ENCODE measurements at regions not wholly inside any gene's neighbourhood (a gene's known extent, or its start where the extent isn't known, plus 50 kb on each side); places are given as distances from the start of the nearest gene placed in this dataset.

DNA sequence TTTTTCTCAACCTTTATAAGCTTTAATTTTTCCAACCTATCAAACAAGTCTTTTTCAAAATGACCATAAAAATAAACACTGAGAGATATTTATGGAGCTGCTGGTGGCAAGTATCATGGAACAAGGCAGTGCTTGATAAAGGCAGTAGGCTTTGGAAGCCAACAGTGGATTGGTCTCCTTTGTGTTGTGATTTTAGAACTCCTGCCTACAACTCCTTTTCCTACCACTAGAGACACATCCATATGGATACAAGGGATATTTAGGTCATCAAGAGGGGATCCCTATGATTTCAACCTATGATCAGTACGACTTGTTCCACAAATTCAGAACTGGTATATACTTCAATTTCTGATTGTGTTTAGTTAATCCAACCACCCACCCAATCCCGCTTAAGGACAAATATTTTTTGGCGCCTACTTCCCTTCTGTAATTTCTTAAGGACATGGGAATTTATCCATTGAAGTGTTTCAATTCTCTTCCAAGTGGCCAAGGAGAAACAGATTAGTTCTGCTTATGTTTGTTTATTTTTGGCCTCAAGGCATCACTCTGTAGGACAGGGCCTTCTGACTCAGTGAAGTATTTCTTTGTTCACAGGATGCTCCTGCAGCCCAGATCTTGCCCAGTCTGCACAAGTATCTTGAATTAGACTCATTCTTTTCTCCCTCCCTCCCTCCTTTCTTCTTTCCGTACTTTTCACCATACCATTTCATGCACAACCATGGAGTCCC is 2119.6 kb upstream of the PIK3C3 start (continued):
- TF ChIP-seq, protein P1, sequence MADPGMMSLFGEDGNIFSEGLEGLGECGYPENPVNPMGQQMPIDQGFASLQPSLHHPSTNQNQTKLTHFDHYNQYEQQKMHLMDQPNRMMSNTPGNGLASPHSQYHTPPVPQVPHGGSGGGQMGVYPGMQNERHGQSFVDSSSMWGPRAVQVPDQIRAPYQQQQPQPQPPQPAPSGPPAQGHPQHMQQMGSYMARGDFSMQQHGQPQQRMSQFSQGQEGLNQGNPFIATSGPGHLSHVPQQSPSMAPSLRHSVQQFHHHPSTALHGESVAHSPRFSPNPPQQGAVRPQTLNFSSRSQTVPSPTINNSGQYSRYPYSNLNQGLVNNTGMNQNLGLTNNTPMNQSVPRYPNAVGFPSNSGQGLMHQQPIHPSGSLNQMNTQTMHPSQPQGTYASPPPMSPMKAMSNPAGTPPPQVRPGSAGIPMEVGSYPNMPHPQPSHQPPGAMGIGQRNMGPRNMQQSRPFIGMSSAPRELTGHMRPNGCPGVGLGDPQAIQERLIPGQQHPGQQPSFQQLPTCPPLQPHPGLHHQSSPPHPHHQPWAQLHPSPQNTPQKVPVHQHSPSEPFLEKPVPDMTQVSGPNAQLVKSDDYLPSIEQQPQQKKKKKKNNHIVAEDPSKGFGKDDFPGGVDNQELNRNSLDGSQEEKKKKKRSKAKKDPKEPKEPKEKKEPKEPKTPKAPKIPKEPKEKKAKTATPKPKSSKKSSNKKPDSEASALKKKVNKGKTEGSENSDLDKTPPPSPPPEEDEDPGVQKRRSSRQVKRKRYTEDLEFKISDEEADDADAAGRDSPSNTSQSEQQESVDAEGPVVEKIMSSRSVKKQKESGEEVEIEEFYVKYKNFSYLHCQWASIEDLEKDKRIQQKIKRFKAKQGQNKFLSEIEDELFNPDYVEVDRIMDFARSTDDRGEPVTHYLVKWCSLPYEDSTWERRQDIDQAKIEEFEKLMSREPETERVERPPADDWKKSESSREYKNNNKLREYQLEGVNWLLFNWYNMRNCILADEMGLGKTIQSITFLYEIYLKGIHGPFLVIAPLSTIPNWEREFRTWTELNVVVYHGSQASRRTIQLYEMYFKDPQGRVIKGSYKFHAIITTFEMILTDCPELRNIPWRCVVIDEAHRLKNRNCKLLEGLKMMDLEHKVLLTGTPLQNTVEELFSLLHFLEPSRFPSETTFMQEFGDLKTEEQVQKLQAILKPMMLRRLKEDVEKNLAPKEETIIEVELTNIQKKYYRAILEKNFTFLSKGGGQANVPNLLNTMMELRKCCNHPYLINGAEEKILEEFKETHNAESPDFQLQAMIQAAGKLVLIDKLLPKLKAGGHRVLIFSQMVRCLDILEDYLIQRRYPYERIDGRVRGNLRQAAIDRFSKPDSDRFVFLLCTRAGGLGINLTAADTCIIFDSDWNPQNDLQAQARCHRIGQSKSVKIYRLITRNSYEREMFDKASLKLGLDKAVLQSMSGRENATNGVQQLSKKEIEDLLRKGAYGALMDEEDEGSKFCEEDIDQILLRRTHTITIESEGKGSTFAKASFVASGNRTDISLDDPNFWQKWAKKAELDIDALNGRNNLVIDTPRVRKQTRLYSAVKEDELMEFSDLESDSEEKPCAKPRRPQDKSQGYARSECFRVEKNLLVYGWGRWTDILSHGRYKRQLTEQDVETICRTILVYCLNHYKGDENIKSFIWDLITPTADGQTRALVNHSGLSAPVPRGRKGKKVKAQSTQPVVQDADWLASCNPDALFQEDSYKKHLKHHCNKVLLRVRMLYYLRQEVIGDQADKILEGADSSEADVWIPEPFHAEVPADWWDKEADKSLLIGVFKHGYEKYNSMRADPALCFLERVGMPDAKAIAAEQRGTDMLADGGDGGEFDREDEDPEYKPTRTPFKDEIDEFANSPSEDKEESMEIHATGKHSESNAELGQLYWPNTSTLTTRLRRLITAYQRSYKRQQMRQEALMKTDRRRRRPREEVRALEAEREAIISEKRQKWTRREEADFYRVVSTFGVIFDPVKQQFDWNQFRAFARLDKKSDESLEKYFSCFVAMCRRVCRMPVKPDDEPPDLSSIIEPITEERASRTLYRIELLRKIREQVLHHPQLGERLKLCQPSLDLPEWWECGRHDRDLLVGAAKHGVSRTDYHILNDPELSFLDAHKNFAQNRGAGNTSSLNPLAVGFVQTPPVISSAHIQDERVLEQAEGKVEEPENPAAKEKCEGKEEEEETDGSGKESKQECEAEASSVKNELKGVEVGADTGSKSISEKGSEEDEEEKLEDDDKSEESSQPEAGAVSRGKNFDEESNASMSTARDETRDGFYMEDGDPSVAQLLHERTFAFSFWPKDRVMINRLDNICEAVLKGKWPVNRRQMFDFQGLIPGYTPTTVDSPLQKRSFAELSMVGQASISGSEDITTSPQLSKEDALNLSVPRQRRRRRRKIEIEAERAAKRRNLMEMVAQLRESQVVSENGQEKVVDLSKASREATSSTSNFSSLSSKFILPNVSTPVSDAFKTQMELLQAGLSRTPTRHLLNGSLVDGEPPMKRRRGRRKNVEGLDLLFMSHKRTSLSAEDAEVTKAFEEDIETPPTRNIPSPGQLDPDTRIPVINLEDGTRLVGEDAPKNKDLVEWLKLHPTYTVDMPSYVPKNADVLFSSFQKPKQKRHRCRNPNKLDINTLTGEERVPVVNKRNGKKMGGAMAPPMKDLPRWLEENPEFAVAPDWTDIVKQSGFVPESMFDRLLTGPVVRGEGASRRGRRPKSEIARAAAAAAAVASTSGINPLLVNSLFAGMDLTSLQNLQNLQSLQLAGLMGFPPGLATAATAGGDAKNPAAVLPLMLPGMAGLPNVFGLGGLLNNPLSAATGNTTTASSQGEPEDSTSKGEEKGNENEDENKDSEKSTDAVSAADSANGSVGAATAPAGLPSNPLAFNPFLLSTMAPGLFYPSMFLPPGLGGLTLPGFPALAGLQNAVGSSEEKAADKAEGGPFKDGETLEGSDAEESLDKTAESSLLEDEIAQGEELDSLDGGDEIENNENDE (IDR thresholded peaks at IDR 0.05; ENCODE audit: insufficient replicate concordance, low read length), result no peak
- TF ChIP-seq RFX5 (IDR thresholded peaks at IDR 0.05; ENCODE audit: borderline replicate concordance, low read depth, low read length), result no peak
- no peak for TF ChIP-seq GABPA (IDR thresholded peaks at IDR 0.05; ENCODE audit: borderline replicate concordance, insufficient read depth, low read length)
- TF ChIP-seq BRCA1 (IDR thresholded peaks at IDR 0.05; ENCODE audit: low read depth, low read length), result no peak
- TF ChIP-seq GTF2F1 (IDR thresholded peaks at IDR 0.05; ENCODE audit: borderline replicate concordance, low read depth, low read length), result no peak

Data from H1 (cell line).